ENCODE measurements at regions not wholly inside any gene's neighbourhood (a gene's known extent, or its start where the extent isn't known, plus 50 kb on each side); places are given as distances from the start of the nearest gene placed in this dataset.

- no peak for TF ChIP-seq CTCF (IDR thresholded peaks at IDR 0.05)
- no peak for TF ChIP-seq USF1 (CRISPR knock-in tag; IDR thresholded peaks at IDR 0.05)
- no peak for TF ChIP-seq SOX15 (CRISPR knock-in tag; IDR thresholded peaks at IDR 0.05)
- TF ChIP-seq STAT6 (CRISPR knock-in tag; conservative IDR thresholded peaks at IDR 0.05; ENCODE audit: low read depth), result no peak
- TF ChIP-seq SMAD4 (CRISPR knock-in tag; IDR thresholded peaks at IDR 0.05), result no peak
- no peak for TF ChIP-seq JUN (CRISPR knock-in tag; IDR thresholded peaks at IDR 0.05)
- no peak for TF ChIP-seq ELF4 (CRISPR knock-in tag; IDR thresholded peaks at IDR 0.05; ENCODE audit: low read depth)
- no peak for TF ChIP-seq PREB (CRISPR knock-in tag; IDR thresholded peaks at IDR 0.05; ENCODE audit: borderline replicate concordance)
Measured at GRCh38 chr13:40420160-40420740, 246.2 kb downstream of the FOXO1 start.
